Stimulated activated CD8-positive, alpha-beta memory T cell treated with anti-CD3 and anti-CD28 coated beads, Interleukin-15, amount 100 ng/mL, for 48 hours (primary cell): ENCODE measurements at regions not wholly inside any gene's neighbourhood (a gene's known extent, or its start where the extent isn't known, plus 50 kb on each side); places are given as distances from the start of the nearest gene placed in this dataset.
A peak's percentile ranks its signal among the peaks of the same experiment; 100 is the strongest.

Source experiments
- DNase-seq, 2 donors: peaks; one replicate each; pipeline ENCODE4 v3.0.0-alpha.2; 2020; ENCODE audit warnings: low read depth in 2 of 2

DNA sequence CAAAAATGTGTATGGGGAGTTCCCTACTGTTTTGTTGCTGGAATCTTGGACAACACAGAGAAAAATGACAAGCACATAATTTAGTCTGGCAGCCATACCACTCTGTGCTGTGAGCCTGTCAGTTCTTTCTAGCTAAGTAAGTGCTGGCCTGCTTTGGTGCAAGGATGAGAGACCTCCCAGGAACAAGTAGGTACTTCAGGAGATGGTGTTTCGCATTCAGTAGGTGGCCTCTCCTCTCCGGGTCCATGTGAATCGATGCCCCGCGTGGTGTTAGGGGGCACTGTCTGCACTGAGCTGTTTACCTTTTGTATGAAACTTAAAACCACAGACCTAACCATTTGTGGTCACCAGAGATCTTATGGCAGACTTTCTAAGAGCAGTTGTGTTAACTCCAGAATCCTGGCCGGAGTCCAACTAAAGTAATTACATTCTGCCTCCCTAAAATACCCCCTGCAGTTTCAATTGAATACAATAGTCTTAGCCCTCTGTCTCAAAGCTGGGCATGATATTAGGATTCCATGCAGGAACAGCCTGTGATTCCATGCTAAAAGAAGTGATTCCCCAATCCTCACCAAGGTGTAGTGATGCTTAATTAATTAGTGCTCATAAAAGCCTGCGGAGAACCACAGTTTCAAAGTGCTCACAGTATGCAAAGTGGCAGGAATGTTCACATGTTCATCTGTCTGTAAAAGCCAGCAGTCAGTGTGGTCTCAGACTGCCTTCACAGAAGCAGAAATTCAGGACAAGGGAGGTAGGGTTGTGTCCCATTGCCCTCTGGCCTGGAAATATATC is 64.2 kb downstream of the LLPH start:
- peak in 1 of 2 donors; percentile 2 for DNase-seq

- DNase-seq = no peak
Measured at GRCh38 chr12:66065641-66066136, 64.9 kb downstream of the LLPH start.

GRCh38 chr12:66065150-66065549 is 65.4 kb downstream of the LLPH start:
- no peak for DNase-seq

DNA sequence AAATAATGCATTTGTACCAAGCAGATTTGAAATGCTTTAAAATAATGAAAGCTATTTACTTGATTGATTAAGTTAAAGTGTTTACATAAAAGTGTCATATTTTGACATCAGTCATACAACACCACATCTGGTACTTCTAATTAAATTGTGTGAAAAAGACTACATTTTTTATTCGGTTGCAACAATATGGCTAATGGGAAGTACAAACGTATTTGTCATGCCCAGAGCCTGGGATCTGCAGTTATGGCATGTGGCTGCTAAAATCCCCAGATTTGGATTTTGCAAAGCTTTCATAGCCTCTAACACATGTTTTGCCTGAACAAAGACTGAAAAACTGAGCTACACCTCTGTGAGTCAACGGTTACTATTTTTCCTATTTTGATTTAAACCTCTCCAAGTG is 66.6 kb downstream of the LLPH start:
- no peak for DNase-seq

- DNase-seq = no peak
Measured at GRCh38 chr12:66062290-66062625, 68.3 kb downstream of the LLPH start.

GRCh38 chr12:66061557-66062289 is 68.8 kb downstream of the LLPH start:
- DNase-seq = no peak

DNA sequence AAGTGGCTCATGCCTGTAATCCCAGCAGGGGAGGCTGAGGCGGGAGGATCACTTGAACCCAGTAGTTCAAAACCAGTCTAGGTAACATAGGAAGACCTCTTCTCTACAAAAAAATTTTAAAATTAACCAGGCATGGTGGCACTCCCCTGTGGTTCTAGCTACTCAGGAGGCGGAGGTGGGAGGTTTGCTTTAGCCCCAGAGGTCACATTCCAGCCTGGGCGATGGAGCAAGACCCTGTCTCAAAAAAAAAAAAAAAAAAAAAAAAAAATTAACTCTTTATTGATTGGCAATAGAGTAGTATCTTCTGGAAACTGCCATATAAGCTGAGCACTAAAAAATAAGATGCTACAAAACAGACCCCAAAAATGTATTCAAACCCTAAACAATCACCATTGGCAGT is 69.5 kb downstream of the LLPH start:
- no peak for DNase-seq

DNA sequence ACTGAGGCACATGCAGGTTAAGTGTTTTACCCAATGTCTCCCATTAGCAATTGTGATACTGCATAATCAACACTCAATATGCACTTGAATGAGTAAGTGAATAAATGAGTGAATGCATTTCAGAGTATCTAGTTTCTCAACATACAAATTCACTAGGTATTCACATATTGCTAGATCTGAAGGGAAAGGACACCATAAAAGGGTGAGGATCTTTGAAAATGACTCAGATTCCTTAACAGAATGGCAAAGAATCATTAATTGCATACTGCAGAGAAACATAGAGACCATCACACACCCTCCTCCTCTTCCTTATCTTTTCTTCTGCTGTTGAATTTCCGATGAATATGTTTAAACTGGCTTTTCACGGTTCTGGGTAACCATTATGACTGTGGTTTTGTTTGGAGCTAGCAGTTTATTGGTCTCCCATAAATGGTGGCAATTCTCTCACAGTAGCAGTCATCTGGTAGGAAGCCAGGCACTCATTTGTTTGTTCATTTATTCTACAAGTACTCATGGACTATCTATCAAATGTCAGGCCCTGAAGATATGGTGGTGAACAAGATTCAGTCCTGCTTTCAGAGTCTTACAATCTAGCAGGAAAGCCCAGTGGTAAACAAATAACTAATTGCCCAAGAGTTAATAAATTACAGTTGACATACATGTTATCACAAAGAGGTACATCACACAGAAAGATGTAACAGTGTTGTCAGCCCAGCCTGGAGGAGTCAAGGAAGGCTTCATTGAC is 70.2 kb downstream of the LLPH start:
- DNase-seq = no peak

DNA sequence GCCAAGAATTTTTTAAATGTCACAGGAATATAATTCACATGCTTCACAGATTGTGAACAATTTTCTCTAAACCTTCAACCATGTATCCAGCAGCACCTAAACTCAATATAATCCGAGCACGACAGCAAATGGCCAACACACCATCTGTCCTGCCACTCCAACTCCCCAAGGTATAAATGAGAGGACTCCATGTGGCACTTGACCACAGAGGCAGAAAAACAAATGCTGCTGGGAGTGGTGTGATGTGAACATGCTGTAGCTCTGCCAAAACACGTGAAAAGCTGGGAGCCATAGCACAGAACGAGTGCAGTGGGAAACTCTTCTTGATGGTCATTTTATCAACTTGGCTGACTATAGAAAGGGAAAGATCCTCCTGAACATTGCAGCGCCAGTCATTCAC is 70.9 kb downstream of the LLPH start:
- DNase-seq = no peak

GRCh38 chr12:66058554-66058953 is 72.0 kb downstream of the LLPH start:
- no peak for DNase-seq

DNA sequence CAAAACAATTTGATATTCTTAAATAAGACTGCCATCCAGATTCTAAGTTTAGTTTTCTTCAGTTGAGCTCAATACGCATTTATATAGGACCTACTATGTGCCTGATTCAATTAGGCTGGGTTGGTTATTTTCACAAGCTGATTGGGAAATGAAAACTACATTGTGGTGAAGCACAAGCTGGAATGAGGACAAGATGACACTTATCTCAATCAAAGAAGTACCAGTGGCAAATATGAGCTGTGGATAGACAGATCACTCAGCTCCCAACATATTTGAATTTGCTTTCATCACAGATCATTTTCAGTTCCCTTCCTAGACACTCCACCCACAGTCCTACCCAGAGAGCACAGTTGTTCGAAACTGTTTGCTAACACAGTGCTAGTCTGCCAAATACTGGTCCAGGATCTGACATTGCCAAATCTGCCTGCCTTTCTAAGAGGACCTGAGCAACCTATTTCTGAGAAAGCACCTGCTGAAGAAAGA is 74.7 kb downstream of the LLPH start:
- DNase-seq = no peak

- no peak for DNase-seq
Measured at GRCh38 chr12:66052988-66053615, 77.4 kb downstream of the LLPH start.

- DNase-seq = no peak
Measured at GRCh38 chr12:66051361-66051760, 79.2 kb downstream of the LLPH start.

DNA sequence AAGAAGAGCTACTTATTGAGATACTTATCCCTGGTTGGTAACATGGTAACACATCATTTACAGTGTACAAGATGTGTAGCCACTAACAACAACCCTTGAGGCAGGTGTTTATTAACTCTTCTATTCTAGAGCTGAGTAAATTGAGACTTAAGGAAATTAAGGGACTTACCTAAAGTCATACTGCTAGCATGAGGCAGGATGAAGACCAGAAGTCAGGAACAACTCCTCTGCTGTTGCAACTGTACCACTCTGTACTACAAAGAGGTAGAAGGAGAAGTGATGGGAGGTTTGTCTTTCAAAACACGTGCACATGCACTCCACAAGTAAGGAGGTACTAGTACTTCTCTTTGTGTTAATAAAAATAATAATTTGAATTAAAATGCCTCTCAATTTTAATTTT is 79.9 kb downstream of the LLPH start:
- DNase-seq = no peak

DNA sequence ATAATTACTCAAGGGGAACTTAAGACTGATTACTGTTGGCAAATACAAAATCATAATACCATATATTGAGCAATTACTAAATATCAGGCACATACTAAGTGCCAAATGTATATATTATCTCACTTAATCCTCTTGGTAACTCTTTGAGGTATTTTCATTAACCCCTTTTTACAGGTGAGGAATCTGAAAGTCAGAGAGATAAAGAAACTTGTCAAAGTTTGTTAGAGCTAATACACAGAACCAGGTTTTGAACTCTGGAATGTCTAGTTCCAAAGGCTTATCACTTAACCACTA is 80.3 kb downstream of the LLPH start:
- no peak for DNase-seq

DNA sequence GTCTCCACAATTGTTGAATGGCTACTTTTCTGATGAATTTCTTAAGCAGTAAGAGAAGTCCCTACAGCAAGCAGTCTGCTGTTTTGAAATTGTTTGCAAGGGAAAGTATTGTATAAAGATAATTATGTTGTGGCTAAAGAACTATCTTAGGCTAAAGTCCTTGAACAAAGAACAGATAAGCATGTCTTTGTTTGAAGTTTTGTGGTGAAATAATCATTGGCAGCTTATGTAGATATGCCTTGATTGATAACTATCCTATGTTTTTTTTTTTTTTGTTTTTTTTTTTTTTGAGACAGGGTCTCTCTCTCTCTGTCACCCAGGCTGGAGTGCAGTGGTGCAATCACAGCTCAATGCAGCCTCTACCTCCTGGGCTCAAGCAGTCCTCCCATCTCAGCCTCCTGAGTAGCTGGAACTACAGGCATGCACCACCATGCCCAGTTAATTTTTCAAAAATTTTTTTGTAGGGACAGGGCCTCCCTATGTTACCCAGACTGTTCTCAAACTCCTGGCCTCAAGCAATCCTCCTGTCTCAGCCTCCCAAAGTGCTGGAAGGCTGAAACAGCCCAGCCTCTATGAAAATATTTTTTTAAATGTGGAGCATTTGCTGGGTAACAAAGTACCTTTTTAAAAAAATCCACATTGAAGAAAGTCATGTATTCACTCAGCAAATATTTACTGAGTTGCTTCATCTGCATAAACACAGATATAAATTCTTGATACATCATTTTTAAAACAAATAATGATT is 80.8 kb downstream of the LLPH start:
- DNase-seq = no peak

DNA sequence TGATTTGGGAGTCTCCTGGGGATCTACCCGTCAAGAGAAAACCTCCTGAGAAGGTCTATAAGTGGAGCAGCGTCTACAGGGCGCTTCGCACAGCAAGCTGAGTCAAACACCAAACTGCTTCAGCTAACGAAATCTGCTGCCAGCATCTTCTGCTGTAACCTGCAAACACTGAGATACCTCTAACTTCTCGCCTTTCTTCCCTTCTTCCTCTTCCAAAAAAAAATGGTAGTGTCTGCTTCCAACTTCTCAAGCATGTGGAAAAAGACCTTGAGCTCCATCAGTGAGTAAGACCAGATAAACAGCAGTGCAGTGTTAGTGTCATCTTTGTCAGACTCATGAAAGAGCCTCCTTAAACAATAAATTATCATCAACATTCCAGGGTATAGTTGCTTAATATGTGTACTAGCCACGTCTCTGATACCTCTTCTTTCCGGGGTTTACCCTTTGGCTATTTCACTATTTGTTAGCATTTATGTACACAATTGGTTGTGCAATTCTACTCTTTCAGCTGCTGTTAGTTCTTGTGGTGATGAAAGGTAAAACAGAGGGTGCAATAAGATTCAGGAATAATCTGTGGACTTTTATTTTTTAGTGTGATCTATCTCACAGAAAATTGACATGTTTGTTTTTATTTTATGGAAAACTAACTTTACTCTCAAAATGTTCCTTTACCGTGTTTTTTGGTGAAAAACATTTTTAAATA is 81.6 kb downstream of the LLPH start:
- no peak for DNase-seq

DNA sequence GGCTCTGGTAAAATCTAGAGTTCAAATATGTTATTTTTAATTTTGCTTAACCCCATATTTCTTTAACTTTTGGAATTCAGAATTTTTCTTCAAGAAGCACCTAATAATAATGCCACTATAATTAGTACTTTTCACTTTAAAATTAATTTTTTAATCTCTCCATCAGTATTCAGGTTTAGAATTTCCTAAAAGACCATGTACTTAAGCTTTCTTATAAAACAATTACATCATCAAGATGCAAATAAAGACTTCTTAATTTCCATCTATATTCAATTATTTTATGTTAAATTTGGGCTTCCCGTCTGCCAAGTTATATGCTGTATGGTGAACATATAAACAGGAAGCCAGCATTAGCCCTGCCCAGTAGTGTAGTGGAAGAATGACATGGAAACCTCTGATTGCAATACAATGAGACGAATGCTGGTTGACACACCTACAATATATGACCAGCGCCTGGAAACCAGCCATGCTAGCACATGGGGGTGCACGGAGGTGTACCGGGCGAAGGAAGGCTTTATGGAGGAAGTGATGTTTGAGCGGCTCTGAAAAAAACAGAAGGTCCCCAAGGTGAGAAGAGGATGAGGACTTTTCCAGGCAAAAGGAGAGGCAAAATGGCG is 82.2 kb downstream of the LLPH start:
- DNase-seq = no peak

DNA sequence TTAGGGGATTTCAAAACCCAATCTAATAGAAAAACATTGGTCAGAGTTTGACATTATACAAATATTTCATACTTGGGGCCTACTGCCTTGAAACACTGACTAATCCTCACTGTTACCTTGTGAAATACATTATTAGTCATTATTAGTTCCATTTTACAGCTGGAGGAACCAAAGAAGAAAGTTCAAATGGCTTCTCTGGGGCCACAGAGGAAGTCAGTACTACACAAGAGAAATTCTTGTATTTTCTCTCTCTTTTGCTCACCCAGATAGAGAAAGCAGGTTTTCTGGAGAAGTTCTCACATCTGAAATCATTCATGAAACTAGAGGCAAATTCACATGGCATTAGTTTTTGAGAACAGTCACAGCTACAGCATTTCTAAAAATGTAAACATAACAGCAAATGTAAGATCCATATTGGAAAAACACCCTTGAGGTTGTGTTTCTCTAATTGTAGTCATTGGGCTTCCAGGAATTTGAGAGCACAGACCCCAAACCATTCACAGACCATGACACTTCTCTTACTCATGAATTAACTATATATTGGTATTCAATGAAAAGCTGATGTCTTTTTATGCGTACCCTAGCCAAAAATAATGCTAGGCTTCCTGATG is 83.0 kb downstream of the LLPH start:
- no peak for DNase-seq

GRCh38 chr12:66045506-66045905 is 85.0 kb downstream of the LLPH start:
- no peak for DNase-seq
